Thoracic aorta (tissue), 2 donors: ENCODE measurements at regions not wholly inside any gene's neighbourhood (a gene's known extent, or its start where the extent isn't known, plus 50 kb on each side); places are given as distances from the start of the nearest gene placed in this dataset.
"Not testable (repeated sequence)": the region's sequence is repeated elsewhere in the genome, so short reads cannot be mapped to it uniquely, and the experiment has no call there.

ENCODE experiments used
- ATAC-seq: fragments of 150-250 bp; one replicate; pipeline ENCODE4 v1.8.0; 2017; ENCODE audit warnings: low read depth; ENCODE audit not compliant: insufficient number of reproducible peaks, low FRiP score
- DNase-seq: peaks from one replicate; pipeline ENCODE4 v3.0.0-alpha.2; 2020; ENCODE audit warnings: low spot score
- H3K27ac ChIP-seq, 2 donors: fragments of 200-600 bp; sonication (generic); 1 replicate in 1 of 2; 2 replicates in 1 of 2; pipeline ENCODE4 v1.5.1; 2016; ENCODE audit warnings: mild to moderate bottlenecking in 2 of 2, moderate library complexity in 2 of 2
- H3K27me3 ChIP-seq: fragments of 200-600 bp; sonication (generic); replicated peaks from 2 replicates; pipeline ENCODE4 v1.6.0; 2016; ENCODE audit warnings: mild to moderate bottlenecking; ENCODE audit not compliant: insufficient read depth
- H3K36me3 ChIP-seq: fragments of 200-600 bp; sonication (generic); one replicate; pipeline ENCODE4 v1.5.1; 2016
- H3K4me1 ChIP-seq, 2 donors: fragments of 200-600 bp; sonication (generic); 1 replicate in 1 of 2; 2 replicates in 1 of 2; pipeline versions ENCODE4 v1.5.1 to v1.6.0; 2016; ENCODE audit warnings: low read depth in 2 of 2, mild to moderate bottlenecking in 1 of 2; ENCODE audit not compliant: control insufficient read depth in 1 of 2
- H3K4me3 ChIP-seq: fragments of 200-600 bp; sonication (generic); 2 replicates; pipeline ENCODE4 v1.5.1; 2016; ENCODE audit warnings: mild to moderate bottlenecking
- H3K9me3 ChIP-seq: fragments of 200-600 bp; sonication (generic); 2 replicates; pipeline ENCODE4 v1.5.1; 2016
- CTCF ChIP-seq: fragments of 200-600 bp; sonication (generic); IDR thresholded peaks from one replicate; pipeline ENCODE4 v1.5.1; 2019; ENCODE audit warnings: antibody characterized with exemption

GRCh38 chr9:12415361-12415760, 277.8 kb upstream of the TYRP1 start:
- H3K27ac ChIP-seq = no peak overlapping the region
- H3K27me3 ChIP-seq = no peaks in the 10 kb centered on the region
- TF ChIP-seq CTCF = no peak
- H3K4me3 ChIP-seq = no peak overlapping the region
- H3K9me3 ChIP-seq = no peaks in the 10 kb centered on the region
- no peaks in the 10 kb centered on the region for H3K36me3 ChIP-seq
- ATAC-seq = no peak
- DNase-seq = no peak
- no peaks in the 10 kb centered on the region for H3K4me1 ChIP-seq

- Histone ChIP-seq H3K4me3 (no peak overlapping the region), H3K27ac (no peak overlapping the region), H3K4me1 (no peaks in the 10 kb centered on the region), H3K9me3 (no peaks in the 10 kb centered on the region), H3K36me3 (no peaks in the 10 kb centered on the region), H3K27me3 (no peaks in the 10 kb centered on the region)
- TF ChIP-seq CTCF = no peak
- ATAC-seq (no peak), DNase-seq (no peak)
Measured at GRCh38 chr9:12416716-12417115, 276.5 kb upstream of the TYRP1 start.

- Histone ChIP-seq H3K4me3 (no peak overlapping the region), H3K4me1 (no peaks in the 10 kb centered on the region), H3K9me3 (no peaks in the 10 kb centered on the region), H3K27ac (no peak overlapping the region), H3K36me3 (no peaks in the 10 kb centered on the region), H3K27me3 (no peaks in the 10 kb centered on the region)
- ATAC-seq (no peak), DNase-seq (no peak)
- no peak for TF ChIP-seq CTCF
Measured at GRCh38 chr9:12424243-12424642, 268.9 kb upstream of the TYRP1 start.

- no peaks in the 10 kb centered on the region for H3K36me3 ChIP-seq
- H3K4me3 ChIP-seq = no peak overlapping the region
- TF ChIP-seq CTCF = no peak
- DNase-seq (no peak), ATAC-seq (no peak)
- no peaks in the 10 kb centered on the region for H3K27me3 ChIP-seq
- H3K9me3 ChIP-seq = no peaks in the 10 kb centered on the region
- no peak overlapping the region for H3K27ac ChIP-seq
- H3K4me1 ChIP-seq = no peaks in the 10 kb centered on the region
Measured at GRCh38 chr9:12425878-12426864, 267.0 kb upstream of the TYRP1 start.

GRCh38 chr9:12439267-12439666, 253.9 kb upstream of the TYRP1 start:
- DNase-seq (no peak), ATAC-seq (no peak)
- Histone ChIP-seq H3K9me3 (no peaks in the 10 kb centered on the region), H3K27ac (no peak overlapping the region), H3K4me3 (no peak overlapping the region), H3K4me1 (no peaks in the 10 kb centered on the region), H3K27me3 (no peaks in the 10 kb centered on the region), H3K36me3 (no peaks in the 10 kb centered on the region)
- no peak for TF ChIP-seq CTCF

- H3K27me3 ChIP-seq, H3K27ac ChIP-seq, H3K9me3 ChIP-seq, H3K4me1 ChIP-seq, H3K36me3 ChIP-seq, H3K4me3 ChIP-seq, ATAC-seq, DNase-seq: not testable (repeated sequence)
Measured at GRCh38 chr9:12441080-12441479, 252.1 kb upstream of the TYRP1 start.
